Astrocyte (in vitro differentiated cells and primary cell): ENCODE measurements at regions not wholly inside any gene's neighbourhood (a gene's known extent, or its start where the extent isn't known, plus 50 kb on each side); places are given as distances from the start of the nearest gene placed in this dataset.

Experiments used
- DNase-seq: peaks from one replicate; pipeline ENCODE4 v3.0.0-alpha.2; 2010; ENCODE audit warnings: low read depth
- FAIRE-seq: peaks from 2 replicates; lab custom pipeline; 2011; peaks lifted over from hg19 to GRCh38; lab: Jason Lieb, UNC
- H2AFZ ChIP-seq: 2 replicates; pipeline ENCODE4 v1.6.0; 2012; ENCODE audit warnings: low read depth, low read length, inconsistent platforms
- H3K27ac ChIP-seq: 2 replicates; pipeline ENCODE4 v1.5.1; 2011; ENCODE audit warnings: low read depth, low read length, inconsistent platforms
- H3K27me3 ChIP-seq: 2 replicates; pipeline ENCODE4 v1.6.0; 2011; ENCODE audit warnings: low read length, inconsistent platforms; ENCODE audit not compliant: insufficient read depth
- H3K36me3 ChIP-seq: 2 replicates; pipeline ENCODE4 v1.5.1; 2011; ENCODE audit warnings: low read length, inconsistent platforms; ENCODE audit not compliant: insufficient read depth
- H3K4me1 ChIP-seq: 2 replicates; pipeline ENCODE4 v1.5.1; 2011; ENCODE audit warnings: low read length, inconsistent platforms; ENCODE audit not compliant: insufficient read depth
- H3K4me2 ChIP-seq: 2 replicates; pipeline ENCODE4 v1.6.0; 2012; ENCODE audit warnings: low read length, inconsistent platforms
- H3K4me3 ChIP-seq: 2 replicates; pipeline ENCODE4 v1.5.1; 2011; ENCODE audit warnings: low read depth, mild to moderate bottlenecking, low read length, inconsistent platforms; ENCODE audit not compliant: insufficient read depth
- H3K79me2 ChIP-seq: 2 replicates; pipeline ENCODE4 v1.6.0; 2012; ENCODE audit warnings: mild to moderate bottlenecking, low read length, inconsistent platforms; ENCODE audit not compliant: insufficient read depth
- H3K9ac ChIP-seq: 2 replicates; pipeline ENCODE4 v1.6.0; 2012; ENCODE audit warnings: mild to moderate bottlenecking, low read length, inconsistent platforms
- H3K9me3 ChIP-seq: 2 replicates; pipeline ENCODE4 v1.5.1; 2012; ENCODE audit warnings: low read depth, mild to moderate bottlenecking, low read length, inconsistent platforms; ENCODE audit not compliant: insufficient read depth
- H4K20me1 ChIP-seq: 2 replicates; pipeline ENCODE4 v1.6.0; 2012; ENCODE audit warnings: low read length, inconsistent platforms; ENCODE audit not compliant: insufficient read depth
- H3K27ac Mint-ChIP-seq: one replicate; pipeline ENCODE4 v1.8.0; 2021; ENCODE audit warnings: mild to moderate bottlenecking, mixed read lengths; ENCODE audit not compliant: unreplicated experiment
- H3K27me3 Mint-ChIP-seq: one replicate; pipeline ENCODE4 v1.8.0; 2021; ENCODE audit warnings: low read depth, mixed read lengths; ENCODE audit not compliant: unreplicated experiment
- H3K36me3 Mint-ChIP-seq: one replicate; pipeline ENCODE4 v1.8.0; 2021; ENCODE audit warnings: low read depth, mixed read lengths; ENCODE audit not compliant: unreplicated experiment
- H3K4me1 Mint-ChIP-seq: one replicate; pipeline ENCODE4 v1.8.0; 2021; ENCODE audit warnings: low read depth, mixed read lengths; ENCODE audit not compliant: unreplicated experiment
- H3K4me3 Mint-ChIP-seq: one replicate; pipeline ENCODE4 v1.8.0; 2021; ENCODE audit warnings: mild to moderate bottlenecking, moderate library complexity, mixed read lengths; ENCODE audit not compliant: unreplicated experiment
- H3K9me3 Mint-ChIP-seq: one replicate; pipeline ENCODE4 v1.8.0; 2021; ENCODE audit warnings: mild to moderate bottlenecking, mixed read lengths; ENCODE audit not compliant: unreplicated experiment
- CTCF ChIP-seq: IDR thresholded peaks from 2 replicates; pipeline ENCODE4 v1.5.1; 2011; ENCODE audit warnings: low read depth, mild to moderate bottlenecking, inconsistent platforms, low read length, moderate library complexity; ENCODE audit not compliant: insufficient read depth
- EZH2 ChIP-seq: IDR thresholded peaks from 2 replicates; pipeline ENCODE4 v1.6.1; 2012; ENCODE audit warnings: mild to moderate bottlenecking, low read length, inconsistent platforms; ENCODE audit not compliant: insufficient read depth

- Histone ChIP-seq H4K20me1 (no peaks in the 10 kb centered on the region), H3K36me3 (no peaks in the 10 kb centered on the region), H3K4me1 (no peaks in the 10 kb centered on the region), H3K4me2 (no peak overlapping the region), H3K27ac (no peak overlapping the region), H3K27me3 (no peaks in the 10 kb centered on the region), H2AFZ (no peak overlapping the region), H3K4me3 (no peak overlapping the region), H3K79me2 (no peaks in the 10 kb centered on the region), H3K9ac (no peak overlapping the region), H3K9me3 (no peaks in the 10 kb centered on the region)
- H3K36me3 Mint-ChIP-seq, result no peaks in the 10 kb centered on the region
- no peak overlapping the region for H3K4me3 Mint-ChIP-seq
- H3K27me3 Mint-ChIP-seq, result no peaks in the 10 kb centered on the region
- no peaks in the 10 kb centered on the region for H3K4me1 Mint-ChIP-seq
- H3K9me3 Mint-ChIP-seq, result peaks cover 3% of the 10 kb centered on the region
- DNase-seq (no peak), FAIRE-seq (no peak)
- TF ChIP-seq EZH2, result no peak
- no peak for TF ChIP-seq CTCF
- H3K27ac Mint-ChIP-seq, result no peak overlapping the region
Observed at GRCh38 chr3:104669083-104669482, 697.6 kb upstream of the ALCAM start.

GRCh38 chr3:104672331-104672730 is 694.4 kb upstream of the ALCAM start:
- no peaks in the 10 kb centered on the region for H3K36me3 Mint-ChIP-seq
- no peaks in the 10 kb centered on the region for H3K36me3 ChIP-seq
- no peaks in the 10 kb centered on the region for H3K27me3 Mint-ChIP-seq
- no peak for FAIRE-seq
- H3K27ac Mint-ChIP-seq, result no peak overlapping the region
- no peak overlapping the region for H3K9ac ChIP-seq
- no peaks in the 10 kb centered on the region for H3K4me1 ChIP-seq
- no peak for DNase-seq
- no peaks in the 10 kb centered on the region for H3K9me3 ChIP-seq
- no peaks in the 10 kb centered on the region for H3K79me2 ChIP-seq
- H3K4me1 Mint-ChIP-seq, result peaks cover 5% of the 10 kb centered on the region
- H3K27me3 ChIP-seq, result no peaks in the 10 kb centered on the region
- H3K27ac ChIP-seq, result no peak overlapping the region
- peaks cover 12% of the 10 kb centered on the region for H3K9me3 Mint-ChIP-seq
- no peak overlapping the region for H2AFZ ChIP-seq
- TF ChIP-seq EZH2 (no peak), CTCF (no peak)
- H3K4me3 Mint-ChIP-seq, result no peak overlapping the region
- H4K20me1 ChIP-seq, result no peaks in the 10 kb centered on the region
- H3K4me3 ChIP-seq, result no peak overlapping the region
- H3K4me2 ChIP-seq, result no peak overlapping the region

- no peak for FAIRE-seq
- Histone ChIP-seq H3K4me3 (no peak overlapping the region), H4K20me1 (no peaks in the 10 kb centered on the region), H3K79me2 (no peaks in the 10 kb centered on the region), H3K4me2 (no peak overlapping the region), H3K4me1 (no peaks in the 10 kb centered on the region), H3K9me3 (no peaks in the 10 kb centered on the region), H3K36me3 (no peaks in the 10 kb centered on the region), H2AFZ (no peak overlapping the region), H3K27me3 (no peaks in the 10 kb centered on the region), H3K27ac (no peak overlapping the region), H3K9ac (no peak overlapping the region)
- TF ChIP-seq CTCF, result no peak
- TF ChIP-seq EZH2, result no peak
- Mint-ChIP-seq H3K9me3 (peaks cover 13% of the 10 kb centered on the region), H3K4me3 (no peak overlapping the region), H3K36me3 (no peaks in the 10 kb centered on the region), H3K27ac (no peak overlapping the region), H3K4me1 (peaks cover 5% of the 10 kb centered on the region), H3K27me3 (no peaks in the 10 kb centered on the region)
- DNase-seq, result peak; percentile 14
Observed at GRCh38 chr3:104673981-104674380, 692.7 kb upstream of the ALCAM start.
